ENCODE measurements at regions not wholly inside any gene's neighbourhood (a gene's known extent, or its start where the extent isn't known, plus 50 kb on each side); places are given as distances from the start of the nearest gene placed in this dataset.

DNA sequence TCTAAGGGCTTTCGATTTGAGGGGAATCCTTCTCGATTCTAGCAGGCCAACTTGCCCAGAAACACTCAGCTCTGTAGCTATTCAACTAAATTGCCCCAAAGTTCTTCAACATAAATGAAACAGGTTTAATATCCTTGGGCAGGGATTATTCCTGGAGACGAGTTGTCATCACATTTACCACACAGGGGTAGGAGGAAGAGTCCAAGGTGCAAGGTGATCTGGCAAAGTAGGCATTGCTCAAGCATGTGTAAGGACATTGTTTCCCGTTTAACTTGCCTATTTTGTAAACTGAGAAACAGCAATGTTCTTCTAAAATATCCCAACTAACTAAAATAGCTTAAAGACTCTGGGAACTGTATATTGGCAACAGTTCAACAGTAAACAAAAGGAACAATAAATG is 814.3 kb downstream of the BCL11A start:
- no peak for DNase-seq (ENCODE audit: low spot score)

GRCh38 chr2:59737299-59737698 is 816.2 kb downstream of the BCL11A start:
- DNase-seq (ENCODE audit: low spot score), result no peak

- DNase-seq (ENCODE audit: low spot score), result no peak
Observed at GRCh38 chr2:59734743-59735142, 818.7 kb downstream of the BCL11A start.

- no peak for DNase-seq (ENCODE audit: low spot score)
Observed at GRCh38 chr2:59733970-59734369, 819.5 kb downstream of the BCL11A start.

DNA sequence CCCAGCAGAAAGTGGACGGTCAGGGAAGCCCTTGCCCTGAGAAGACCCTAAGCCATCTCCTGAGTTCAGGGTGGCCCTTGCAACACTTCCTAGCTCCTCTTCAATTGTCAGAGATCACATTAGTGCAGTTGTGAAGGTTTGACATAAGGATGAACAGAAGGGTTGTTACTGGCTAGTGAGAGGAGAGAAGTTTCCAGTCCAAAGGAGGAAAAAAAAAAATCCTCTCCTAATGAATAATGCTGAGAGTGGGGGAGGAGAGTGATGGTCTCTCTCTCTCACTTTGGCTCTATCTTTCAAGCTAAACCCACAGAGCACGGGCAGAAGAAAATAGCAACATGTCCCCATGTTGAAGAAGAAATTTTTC is 819.9 kb downstream of the BCL11A start:
- no peak for DNase-seq (ENCODE audit: low spot score)

DNA sequence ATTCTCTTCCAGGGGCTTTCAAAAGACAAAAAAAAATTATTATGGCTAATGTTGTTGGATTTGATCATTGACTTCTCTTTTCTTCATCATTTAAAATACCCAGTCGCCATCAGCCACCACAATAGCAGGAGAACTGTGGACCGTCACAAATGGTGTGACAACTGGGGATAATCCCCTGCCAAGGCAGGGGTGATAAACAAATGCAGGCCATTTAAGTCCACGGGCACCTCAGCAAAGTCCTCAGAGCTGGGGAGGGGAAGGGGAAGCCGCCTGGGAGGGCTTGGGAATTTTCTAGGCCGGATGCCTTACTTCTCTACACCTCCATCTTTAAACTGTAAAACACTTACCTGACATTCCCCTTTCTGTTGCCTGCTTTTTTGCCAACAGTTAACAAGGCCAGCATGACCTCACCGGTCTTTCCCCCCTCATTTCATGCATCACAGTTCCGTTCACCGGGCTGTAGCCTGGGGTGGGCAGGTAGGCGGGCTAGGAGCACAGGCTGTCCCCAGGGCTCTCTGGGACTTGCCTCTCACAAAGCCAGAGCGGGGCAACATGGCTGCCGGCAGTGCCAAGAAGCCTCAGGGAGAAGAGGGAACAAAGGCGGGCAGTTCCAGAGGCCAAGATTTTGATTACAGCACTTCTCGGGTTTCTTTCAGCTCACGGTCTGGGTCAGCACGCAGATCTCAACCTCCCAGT is 820.4 kb downstream of the BCL11A start:
- DNase-seq (ENCODE audit: low spot score), result no peak

DNA sequence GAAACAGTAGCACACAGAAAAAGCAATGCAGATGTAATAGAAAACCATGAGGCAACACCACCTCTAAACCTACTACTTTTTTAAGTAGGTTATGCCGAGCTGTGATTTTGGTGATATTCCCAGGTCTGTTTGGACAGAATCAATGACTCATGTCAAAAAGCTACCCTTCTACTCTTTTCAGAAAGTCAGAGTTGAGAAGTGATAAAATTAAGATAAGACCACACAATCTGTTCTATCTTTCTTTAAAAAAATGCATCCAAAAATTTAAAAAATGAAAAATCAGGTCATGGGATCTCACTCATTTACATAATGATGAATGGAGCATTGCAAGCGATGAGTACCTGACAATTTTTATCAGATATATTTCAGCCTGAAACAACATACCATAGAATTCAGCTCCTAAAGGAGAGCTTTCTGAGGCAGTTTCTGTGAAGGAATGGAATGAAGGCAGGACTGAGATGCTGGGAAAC is 826.3 kb downstream of the BCL11A start:
- DNase-seq (ENCODE audit: low spot score), result no peak

- DNase-seq (ENCODE audit: low spot score), result no peak
Observed at GRCh38 chr2:59726228-59727120, 827.0 kb downstream of the BCL11A start.

GRCh38 chr2:59724746-59725145 is 828.7 kb downstream of the BCL11A start:
- no peak for DNase-seq (ENCODE audit: low spot score)

GRCh38 chr2:59720296-59720866 is 833.1 kb downstream of the BCL11A start:
- no peak for DNase-seq (ENCODE audit: low spot score)

- DNase-seq (ENCODE audit: low spot score), result no peak
Observed at GRCh38 chr2:59713577-59713976, 839.9 kb downstream of the BCL11A start.

GRCh38 chr2:59711121-59711520 is 842.3 kb downstream of the BCL11A start:
- DNase-seq (ENCODE audit: low spot score), result no peak

DNA sequence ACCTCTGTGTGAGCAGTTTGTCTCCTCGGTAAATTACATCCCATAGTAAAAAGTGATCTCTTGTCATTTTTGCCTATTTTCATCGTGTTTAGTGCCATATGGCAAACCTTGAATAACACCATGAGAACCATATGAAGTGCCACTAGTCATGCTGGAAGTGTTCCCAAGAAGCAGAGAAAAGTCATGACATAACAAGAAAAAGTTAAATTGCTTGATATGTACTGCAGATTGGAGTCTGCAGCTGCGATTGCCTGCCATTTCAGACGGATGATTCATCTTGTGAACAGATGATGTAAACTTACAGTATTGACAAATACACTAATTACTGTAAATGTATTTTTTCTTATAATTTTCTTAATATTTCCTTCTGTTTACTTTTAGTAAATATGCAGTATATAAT is 846.7 kb downstream of the BCL11A start:
- DNase-seq (ENCODE audit: low spot score), result no peak

DNA sequence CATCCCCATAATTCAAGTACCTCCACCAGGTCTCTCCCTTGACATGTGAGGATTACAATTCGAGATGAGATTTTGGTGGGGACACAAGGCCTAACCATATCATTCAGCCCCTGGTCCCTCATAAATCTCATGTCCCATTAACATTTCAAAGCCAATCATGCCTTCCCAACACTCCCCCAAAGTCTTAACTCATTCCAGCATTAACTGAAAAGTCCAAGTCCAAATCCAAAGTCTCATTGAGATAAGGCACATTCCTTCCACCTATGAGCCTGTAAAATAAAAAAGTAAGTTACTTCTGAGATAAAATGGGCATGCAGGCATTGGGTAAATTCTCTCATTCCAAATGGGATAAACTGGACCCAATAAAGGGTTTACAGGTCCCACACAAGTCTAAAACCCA is 849.7 kb downstream of the BCL11A start:
- DNase-seq (ENCODE audit: low spot score), result no peak

GRCh38 chr2:59702026-59702425 is 851.4 kb downstream of the BCL11A start:
- DNase-seq (ENCODE audit: low spot score), result no peak

DNA sequence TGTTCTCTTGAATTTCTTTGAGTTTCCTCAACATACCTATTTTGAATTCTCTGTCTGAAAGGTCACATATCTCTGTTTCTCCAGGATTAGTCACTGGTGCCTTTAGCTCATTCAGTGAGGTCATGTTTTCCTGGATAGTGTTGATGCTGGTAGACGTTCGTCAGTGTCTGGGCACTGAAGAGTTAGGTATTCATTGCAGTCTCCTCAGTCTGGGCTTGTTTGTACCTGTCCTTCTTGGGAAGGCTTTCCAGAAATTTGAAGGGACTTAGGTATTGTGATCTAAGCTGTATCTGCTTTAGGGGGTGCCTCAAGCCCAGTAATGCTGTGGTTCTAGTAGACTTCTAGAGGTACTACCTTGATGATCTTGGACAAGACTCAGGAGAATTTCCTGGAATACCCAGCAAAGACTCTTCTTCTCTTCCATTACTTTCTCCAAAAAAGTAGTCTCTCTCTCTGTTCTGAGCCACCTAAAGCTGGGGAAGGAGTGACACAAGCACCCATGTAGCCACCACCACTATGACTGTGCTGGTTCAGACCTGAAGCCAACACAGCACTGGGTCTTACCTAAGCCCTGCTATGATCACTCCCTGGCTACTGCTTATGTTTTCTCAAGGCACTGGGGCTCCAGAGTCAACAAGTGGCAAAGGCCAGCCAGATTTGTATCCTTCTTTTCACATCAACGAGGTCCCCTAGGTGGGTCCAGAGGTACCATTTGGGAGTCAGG is 852.0 kb downstream of the BCL11A start:
- no peak for DNase-seq (ENCODE audit: low spot score)

- DNase-seq (ENCODE audit: low spot score), result no peak
Observed at GRCh38 chr2:59694176-59694575, 859.3 kb downstream of the BCL11A start.

DNA sequence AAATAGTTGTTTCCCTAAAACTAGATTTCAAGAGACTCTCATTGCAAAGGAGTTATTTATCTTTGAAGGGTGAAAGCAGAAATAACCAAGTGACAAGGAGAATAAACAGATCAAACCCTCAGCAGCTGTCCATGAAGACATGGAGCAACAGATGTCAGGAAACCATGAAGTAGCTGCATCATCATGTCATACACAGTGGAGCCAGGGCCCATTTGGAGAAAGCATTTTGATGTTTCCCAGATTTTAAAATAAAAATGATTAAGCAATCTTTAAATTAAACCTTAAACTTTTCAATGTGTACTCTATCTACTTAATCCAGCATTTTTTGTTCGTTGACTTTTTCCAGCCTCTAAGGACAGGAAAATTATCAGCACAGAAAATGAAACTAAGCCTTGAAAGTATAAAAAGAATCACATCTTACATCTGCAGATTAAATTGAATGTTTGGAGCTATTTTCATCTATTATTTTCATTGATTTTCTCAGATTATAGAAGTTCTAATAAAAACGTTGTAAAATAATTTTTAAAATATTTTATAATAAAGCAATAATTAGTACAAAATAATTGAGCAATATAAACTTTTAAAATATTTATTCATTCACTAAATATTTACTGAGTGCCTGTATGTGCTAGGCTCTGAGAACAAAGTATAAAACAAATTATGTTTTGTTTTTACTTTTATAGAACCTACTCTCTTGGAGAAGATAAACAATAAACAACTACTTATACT is 860.1 kb downstream of the BCL11A start:
- no peak for DNase-seq (ENCODE audit: low spot score)

DNA sequence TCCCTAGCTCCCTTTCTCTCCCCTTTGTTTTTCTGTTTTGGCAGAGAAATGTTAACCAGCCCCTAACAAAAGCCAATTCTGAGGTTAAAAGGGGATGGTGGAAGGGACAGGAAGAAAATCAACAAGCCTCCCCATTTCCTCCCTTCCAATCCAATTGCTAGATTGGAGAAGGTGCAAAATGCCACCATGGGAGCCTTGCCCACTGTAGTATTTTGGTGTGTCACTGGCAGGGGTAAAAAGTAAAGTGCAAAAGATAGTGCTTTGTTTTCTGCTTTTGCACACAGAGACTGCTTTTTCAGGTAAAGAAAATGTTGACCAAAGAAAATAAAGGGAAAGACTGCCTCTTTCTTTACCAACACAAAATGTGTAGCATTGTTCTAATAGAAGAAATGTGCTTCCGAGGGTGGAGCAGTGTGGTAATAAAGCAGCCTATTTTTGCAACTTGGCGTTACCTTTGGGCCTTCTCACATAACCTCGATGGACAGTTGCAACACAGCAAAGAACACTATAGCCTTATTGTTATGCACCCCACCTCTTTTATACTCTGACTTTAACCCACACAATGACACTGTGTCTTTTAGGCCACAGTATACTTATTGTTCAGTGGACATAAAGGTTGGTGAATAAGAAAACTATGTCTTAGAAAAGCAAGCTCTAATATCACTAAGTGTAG is 861.8 kb downstream of the BCL11A start:
- DNase-seq (ENCODE audit: low spot score), result no peak

GRCh38 chr2:59690849-59691248 is 862.6 kb downstream of the BCL11A start:
- no peak for DNase-seq (ENCODE audit: low spot score)

GRCh38 chr2:59684771-59685166 is 868.7 kb downstream of the BCL11A start:
- no peak for DNase-seq (ENCODE audit: low spot score)
